ENCODE measurements at regions not wholly inside any gene's neighbourhood (a gene's known extent, or its start where the extent isn't known, plus 50 kb on each side); places are given as distances from the start of the nearest gene placed in this dataset.

DNA sequence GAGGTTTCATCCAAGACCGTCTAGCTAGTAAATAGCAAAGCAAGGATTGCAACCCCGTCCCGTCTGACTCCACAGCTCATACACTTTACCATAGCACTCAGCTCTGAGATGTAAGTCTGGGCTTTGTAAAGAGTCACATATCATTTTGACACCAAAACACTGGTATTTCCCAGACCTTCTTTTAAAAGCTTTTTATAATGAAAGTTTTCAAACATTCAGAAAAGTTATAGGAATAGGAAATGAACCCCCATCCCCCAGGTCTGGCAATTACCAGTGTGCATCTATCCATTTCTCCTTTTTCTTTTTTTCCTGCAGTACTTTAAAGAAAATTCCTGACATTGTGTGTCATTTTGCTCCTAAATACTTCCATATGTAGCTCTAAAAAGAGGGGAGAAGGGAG, 183.6 kb upstream of the CCND2 start:
- no peaks in the 10 kb centered on the region for H3K36me3 ChIP-seq (ENCODE audit: insufficient read depth, low read length)
- H3K9me3 ChIP-seq (ENCODE audit: low read depth, low read length): no peaks in the 10 kb centered on the region
- H3K27me3 ChIP-seq (ENCODE audit: insufficient read depth, low read length): no peaks in the 10 kb centered on the region
- no peak overlapping the region for H2AFZ ChIP-seq (ENCODE audit: low read length)
- H3K79me2 ChIP-seq (ENCODE audit: insufficient read depth, low read length): no peaks in the 10 kb centered on the region
- no peak overlapping the region for H3K27ac ChIP-seq (ENCODE audit: low read depth, low read length)
- no peaks in the 10 kb centered on the region for H3K4me1 ChIP-seq (ENCODE audit: insufficient read depth, low read length)
- H3K4me2 ChIP-seq (ENCODE audit: insufficient read depth, low read length): no peak overlapping the region
- H3K4me3 ChIP-seq (ENCODE audit: insufficient read depth, low read length): no peak overlapping the region
- no peak for TF ChIP-seq CTCF (IDR thresholded peaks at IDR 0.05; ENCODE audit: extremely low read depth, low read depth, low read length)
- H4K20me1 ChIP-seq (ENCODE audit: insufficient read depth, low read length): no peaks in the 10 kb centered on the region
- no peak for DNase-seq (ENCODE audit: insufficient read length, low spot score, missing footprints)

DNA sequence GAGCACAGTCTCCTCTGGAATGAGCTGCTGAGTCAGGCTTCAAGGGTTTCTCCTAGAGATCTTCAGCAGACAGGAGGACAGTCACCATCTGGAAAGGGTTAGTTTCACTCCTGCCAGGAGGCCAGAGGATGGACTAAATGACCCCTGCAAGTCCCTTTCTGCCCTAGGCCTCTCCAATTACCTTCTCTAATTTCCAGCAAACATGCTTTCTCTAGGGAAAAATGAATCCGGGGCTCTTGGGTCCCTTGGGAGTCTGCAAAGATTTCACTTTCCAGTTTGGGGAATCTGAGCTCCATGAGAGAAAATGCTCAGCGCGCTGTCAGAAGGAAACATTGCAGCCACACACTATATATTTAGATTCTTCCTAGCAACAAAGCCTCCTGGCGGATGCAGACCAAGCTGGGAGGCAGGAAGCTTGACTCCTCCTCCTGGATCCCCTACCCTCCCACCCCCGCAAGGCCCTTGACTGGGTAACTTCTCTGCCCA, 184.4 kb upstream of the CCND2 start:
- no peaks in the 10 kb centered on the region for H3K4me1 ChIP-seq (ENCODE audit: insufficient read depth, low read length)
- H2AFZ ChIP-seq (ENCODE audit: low read length): no peak overlapping the region
- no peaks in the 10 kb centered on the region for H3K79me2 ChIP-seq (ENCODE audit: insufficient read depth, low read length)
- DNase-seq (ENCODE audit: insufficient read length, low spot score, missing footprints): peak; percentile 60
- H3K4me2 ChIP-seq (ENCODE audit: insufficient read depth, low read length): no peak overlapping the region
- no peak overlapping the region for H3K27ac ChIP-seq (ENCODE audit: low read depth, low read length)
- no peaks in the 10 kb centered on the region for H3K27me3 ChIP-seq (ENCODE audit: insufficient read depth, low read length)
- H4K20me1 ChIP-seq (ENCODE audit: insufficient read depth, low read length): no peaks in the 10 kb centered on the region
- no peaks in the 10 kb centered on the region for H3K36me3 ChIP-seq (ENCODE audit: insufficient read depth, low read length)
- TF ChIP-seq CTCF (IDR thresholded peaks at IDR 0.05; ENCODE audit: extremely low read depth, low read depth, low read length): no peak
- no peak overlapping the region for H3K4me3 ChIP-seq (ENCODE audit: insufficient read depth, low read length)
- H3K9me3 ChIP-seq (ENCODE audit: low read depth, low read length): no peaks in the 10 kb centered on the region

DNA sequence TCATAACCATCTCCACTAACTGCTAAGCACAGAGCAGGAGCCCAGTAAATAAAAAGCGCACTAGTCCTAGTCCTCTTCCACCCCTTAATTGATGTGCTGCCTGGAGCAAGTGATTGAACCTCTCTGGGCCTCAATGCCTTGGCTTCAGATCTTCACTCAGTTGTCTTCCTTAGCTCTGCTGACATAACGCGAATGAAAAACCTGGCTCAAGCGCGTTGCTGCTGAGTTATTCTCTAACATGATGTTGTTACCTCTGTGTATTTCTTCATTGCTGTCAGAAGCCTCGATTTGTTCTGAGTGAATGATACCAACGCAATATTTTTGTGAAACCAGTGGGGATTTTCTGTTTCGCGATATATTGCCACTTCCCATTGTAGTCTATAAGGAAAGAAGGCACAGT, 185.1 kb upstream of the CCND2 start:
- no peak for TF ChIP-seq CTCF (IDR thresholded peaks at IDR 0.05; ENCODE audit: extremely low read depth, low read depth, low read length)
- H2AFZ ChIP-seq (ENCODE audit: low read length): no peak overlapping the region
- H3K27ac ChIP-seq (ENCODE audit: low read depth, low read length): no peak overlapping the region
- H3K36me3 ChIP-seq (ENCODE audit: insufficient read depth, low read length): no peaks in the 10 kb centered on the region
- H3K4me3 ChIP-seq (ENCODE audit: insufficient read depth, low read length): no peak overlapping the region
- H3K4me1 ChIP-seq (ENCODE audit: insufficient read depth, low read length): no peaks in the 10 kb centered on the region
- H4K20me1 ChIP-seq (ENCODE audit: insufficient read depth, low read length): no peaks in the 10 kb centered on the region
- no peaks in the 10 kb centered on the region for H3K27me3 ChIP-seq (ENCODE audit: insufficient read depth, low read length)
- H3K79me2 ChIP-seq (ENCODE audit: insufficient read depth, low read length): no peaks in the 10 kb centered on the region
- no peak overlapping the region for H3K4me2 ChIP-seq (ENCODE audit: insufficient read depth, low read length)
- H3K9me3 ChIP-seq (ENCODE audit: low read depth, low read length): no peaks in the 10 kb centered on the region
- no peak for DNase-seq (ENCODE audit: insufficient read length, low spot score, missing footprints)

DNA sequence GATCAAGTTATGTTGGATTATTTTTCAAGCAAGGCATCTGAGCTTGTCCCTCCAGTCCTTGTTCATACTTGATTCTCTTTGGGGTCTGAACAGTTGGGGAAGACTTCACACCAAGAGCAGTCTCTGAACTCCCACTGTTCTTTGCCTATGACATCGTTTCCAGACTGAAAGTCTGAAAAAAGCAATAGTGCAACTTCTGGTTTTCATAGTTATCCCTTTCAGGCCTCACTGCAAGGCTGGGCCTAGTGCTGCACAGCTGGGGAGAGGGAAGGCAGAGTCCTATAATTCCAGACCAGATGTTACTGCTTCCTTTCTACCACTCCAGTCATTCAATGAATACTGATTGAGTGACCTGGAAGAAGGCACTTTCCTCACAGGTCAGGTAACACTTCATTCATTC, 187.1 kb upstream of the CCND2 start:
- Histone ChIP-seq H3K4me1 (ENCODE audit: insufficient read depth, low read length) (no peaks in the 10 kb centered on the region), H3K9me3 (ENCODE audit: low read depth, low read length) (no peaks in the 10 kb centered on the region), H3K36me3 (ENCODE audit: insufficient read depth, low read length) (no peaks in the 10 kb centered on the region), H3K4me3 (ENCODE audit: insufficient read depth, low read length) (no peak overlapping the region), H3K4me2 (ENCODE audit: insufficient read depth, low read length) (no peak overlapping the region), H2AFZ (ENCODE audit: low read length) (no peak overlapping the region), H3K27ac (ENCODE audit: low read depth, low read length) (no peak overlapping the region), H4K20me1 (ENCODE audit: insufficient read depth, low read length) (no peaks in the 10 kb centered on the region), H3K27me3 (ENCODE audit: insufficient read depth, low read length) (no peaks in the 10 kb centered on the region), H3K79me2 (ENCODE audit: insufficient read depth, low read length) (no peaks in the 10 kb centered on the region)
- TF ChIP-seq CTCF (IDR thresholded peaks at IDR 0.05; ENCODE audit: extremely low read depth, low read depth, low read length): no peak
- no peak for DNase-seq (ENCODE audit: insufficient read length, low spot score, missing footprints)

All from osteoblast (primary cell).